MM.1S (cell line): ENCODE measurements at regions not wholly inside any gene's neighbourhood (a gene's known extent, or its start where the extent isn't known, plus 50 kb on each side); places are given as distances from the start of the nearest gene placed in this dataset.
"Not testable (repeated sequence)": the region's sequence is repeated elsewhere in the genome, so short reads cannot be mapped to it uniquely, and the experiment has no call there.

Experiments used
- EZH2 ChIP-seq: fragments of 300-600 bp; sonication (generic); optimal IDR thresholded peaks from 2 replicates; pipeline ENCODE3; 2017; ENCODE audit warnings: low read depth, mild to moderate bottlenecking, antibody characterized with exemption, low read length, mixed read lengths
- TF ChIP-seq, protein P1 (sequence below): fragments of 300-600 bp; sonication (generic); IDR thresholded peaks from 2 replicates; pipeline ENCODE4 v1.5.1; 2016; ENCODE audit warnings: antibody characterized with exemption, low read length, mixed read lengths

DNA sequence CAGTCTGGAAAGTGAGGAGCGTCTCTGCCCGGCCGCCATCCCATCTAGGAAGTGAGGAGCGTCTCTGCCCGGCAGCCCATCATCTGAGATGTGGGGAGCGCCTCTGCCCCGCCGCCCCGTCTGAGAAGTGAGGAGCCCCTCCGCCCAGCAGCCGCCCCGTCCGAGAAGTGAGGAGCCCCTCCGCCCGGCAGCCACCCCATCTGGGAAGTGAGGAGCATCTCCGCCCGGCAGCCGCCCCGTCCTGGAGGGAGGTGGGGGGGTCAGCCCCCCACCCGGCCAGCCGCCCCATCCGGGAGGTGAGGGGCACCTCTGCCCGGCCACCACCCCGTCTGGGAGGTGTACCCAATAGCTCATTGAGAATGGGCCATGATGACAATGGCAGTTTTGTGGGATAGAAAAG, 75.4 kb upstream of the EXOC4 start:
- TF ChIP-seq EZH2: not testable (repeated sequence)
- TF ChIP-seq, protein P1, sequence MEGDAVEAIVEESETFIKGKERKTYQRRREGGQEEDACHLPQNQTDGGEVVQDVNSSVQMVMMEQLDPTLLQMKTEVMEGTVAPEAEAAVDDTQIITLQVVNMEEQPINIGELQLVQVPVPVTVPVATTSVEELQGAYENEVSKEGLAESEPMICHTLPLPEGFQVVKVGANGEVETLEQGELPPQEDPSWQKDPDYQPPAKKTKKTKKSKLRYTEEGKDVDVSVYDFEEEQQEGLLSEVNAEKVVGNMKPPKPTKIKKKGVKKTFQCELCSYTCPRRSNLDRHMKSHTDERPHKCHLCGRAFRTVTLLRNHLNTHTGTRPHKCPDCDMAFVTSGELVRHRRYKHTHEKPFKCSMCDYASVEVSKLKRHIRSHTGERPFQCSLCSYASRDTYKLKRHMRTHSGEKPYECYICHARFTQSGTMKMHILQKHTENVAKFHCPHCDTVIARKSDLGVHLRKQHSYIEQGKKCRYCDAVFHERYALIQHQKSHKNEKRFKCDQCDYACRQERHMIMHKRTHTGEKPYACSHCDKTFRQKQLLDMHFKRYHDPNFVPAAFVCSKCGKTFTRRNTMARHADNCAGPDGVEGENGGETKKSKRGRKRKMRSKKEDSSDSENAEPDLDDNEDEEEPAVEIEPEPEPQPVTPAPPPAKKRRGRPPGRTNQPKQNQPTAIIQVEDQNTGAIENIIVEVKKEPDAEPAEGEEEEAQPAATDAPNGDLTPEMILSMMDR: not testable (repeated sequence)
